Psoas muscle (tissue), 7 donors: ENCODE measurements at regions not wholly inside any gene's neighbourhood (a gene's known extent, or its start where the extent isn't known, plus 50 kb on each side); places are given as distances from the start of the nearest gene placed in this dataset.
A peak's percentile ranks its signal among the peaks of the same experiment; 100 is the strongest.

Experiments
- ATAC-seq, 4 donors: fragments of 200-7000 bp; cut with Tn5 transposase; one replicate each; pipeline ENCODE4 v1.9.1; 2020; ENCODE audit warnings: moderate library complexity in 3 of 4, mild to moderate bottlenecking in 2 of 4
- DNase-seq, 2 donors: peaks; one replicate each; pipeline ENCODE4 v3.0.0-alpha.2; 2020
- H3K27ac ChIP-seq: fragments of 200-600 bp; one replicate; pipeline ENCODE4 v1.8.0; 2022
- H3K27me3 ChIP-seq, 3 donors: fragments of 200-600 bp in 1 of 3; one replicate each; pipeline versions ENCODE4 v1.6.1 to v1.8.0; 2013 to 2022; ENCODE audit warnings: low read length in 2 of 3, mild to moderate bottlenecking in 2 of 3, moderate library complexity in 1 of 3; ENCODE audit not compliant: insufficient read depth in 3 of 3
- H3K36me3 ChIP-seq, 2 donors: fragments of 200-600 bp in 1 of 2; one replicate each; pipeline versions ENCODE4 v1.6.1 to v1.8.0; 2013 to 2022; ENCODE audit warnings: low read depth in 1 of 2, mild to moderate bottlenecking in 1 of 2, moderate library complexity in 1 of 2; ENCODE audit not compliant: insufficient read depth in 1 of 2
- H3K4me1 ChIP-seq: fragments of 200-600 bp; one replicate; pipeline ENCODE4 v1.8.0; 2022
- H3K4me3 ChIP-seq: fragments of 200-600 bp; one replicate; pipeline ENCODE4 v1.8.0; 2022; ENCODE audit warnings: mild to moderate bottlenecking
- H3K9me3 ChIP-seq: fragments of 200-600 bp; one replicate; pipeline ENCODE4 v1.8.0; 2022
- WGBS, 3 donors: extraction: QIAGEN DNeasy Blood & Tissue Kit; methylation state at CpG; one replicate each; pipeline versions ENCODE4 v1.1.6 to v1.1.7; 2013; 5-methylcytosine and 5-hydroxymethylcytosine counted together
- intact Hi-C, 2 donors: fragments of 100-400 bp; cut with DNase I; formaldehyde crosslinking; loops; one replicate each; pipeline versions ENCODE4 v1.11.0 to v1.14.2; 2022
- TF ChIP-seq, protein P1 (sequence below): fragments of 200-600 bp; IDR thresholded peaks from one replicate; pipeline ENCODE4 v1.8.0; 2022; ENCODE audit warnings: antibody characterized with exemption
- donor health status: healthy with polysubstance abuse.
- donor health status: DM: no; HTN: no; CAD: no; lungs with moderate emphysema.
- donor health status: Bipolar disorder and iron deficiency.
- donor health status: healthy.
- donor health status: DM: yes; HTN: yes; CAD: no.
- donor health status: DM: no; HTN: no; CAD: no.
- donor health status: DM: yes; HTN: yes; CAD: no.

DNA sequence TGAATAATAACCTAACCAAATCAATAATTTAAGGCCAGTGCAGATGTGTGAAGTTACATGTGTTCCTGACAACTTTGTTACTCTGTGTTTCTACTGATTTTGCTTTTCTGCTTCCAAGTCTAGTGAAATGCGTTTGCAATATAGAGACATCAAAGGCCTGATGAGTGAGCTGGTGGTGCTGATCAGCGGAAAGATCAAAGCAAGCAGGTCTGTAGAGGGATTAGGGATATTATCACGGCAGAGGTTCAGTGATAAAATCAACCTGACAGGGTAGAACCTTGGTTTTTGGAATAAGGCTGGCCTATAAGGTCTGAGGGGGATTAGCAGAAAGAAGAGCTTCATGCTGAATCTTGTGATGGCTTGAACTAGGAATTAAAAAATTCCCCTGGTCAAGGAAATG lies 111.7 kb downstream of the EDEM1 start:
- 25 to 33% (median 26%) methylated on average over 3 of the region's 3 CpGs for WGBS, 3 donors
- no peaks in the 10 kb centered on the region for H3K9me3 ChIP-seq

DNA sequence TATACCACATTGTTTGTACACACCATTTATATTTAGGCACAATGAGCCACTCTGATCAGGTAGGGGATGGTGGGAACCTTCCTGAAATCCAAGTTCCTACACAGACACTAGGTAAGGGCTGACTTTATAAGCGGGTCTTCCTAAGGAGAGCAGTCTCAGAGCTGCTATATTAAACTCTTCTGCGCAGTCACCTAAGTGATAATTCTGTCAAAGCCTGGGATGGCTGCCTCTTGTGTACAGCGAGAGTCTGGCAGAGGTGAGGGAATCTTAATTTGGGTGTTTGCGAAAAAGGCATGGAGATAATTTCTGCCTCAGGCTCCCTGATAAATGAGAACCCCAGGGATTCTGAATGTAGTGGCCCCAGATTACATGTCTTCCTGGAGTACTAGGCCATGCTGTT lies 113.1 kb downstream of the EDEM1 start:
- H3K4me1 ChIP-seq: no peaks in the 10 kb centered on the region
- WGBS, 3 donors: 91 to 93% (median 93%) methylated on average over 4 of the region's 4 CpGs
- DNase-seq (no peak), ATAC-seq (no peak)
- H3K9me3 ChIP-seq: no peaks in the 10 kb centered on the region
- no peaks in the 10 kb centered on the region for H3K36me3 ChIP-seq
- TF ChIP-seq, protein P1, sequence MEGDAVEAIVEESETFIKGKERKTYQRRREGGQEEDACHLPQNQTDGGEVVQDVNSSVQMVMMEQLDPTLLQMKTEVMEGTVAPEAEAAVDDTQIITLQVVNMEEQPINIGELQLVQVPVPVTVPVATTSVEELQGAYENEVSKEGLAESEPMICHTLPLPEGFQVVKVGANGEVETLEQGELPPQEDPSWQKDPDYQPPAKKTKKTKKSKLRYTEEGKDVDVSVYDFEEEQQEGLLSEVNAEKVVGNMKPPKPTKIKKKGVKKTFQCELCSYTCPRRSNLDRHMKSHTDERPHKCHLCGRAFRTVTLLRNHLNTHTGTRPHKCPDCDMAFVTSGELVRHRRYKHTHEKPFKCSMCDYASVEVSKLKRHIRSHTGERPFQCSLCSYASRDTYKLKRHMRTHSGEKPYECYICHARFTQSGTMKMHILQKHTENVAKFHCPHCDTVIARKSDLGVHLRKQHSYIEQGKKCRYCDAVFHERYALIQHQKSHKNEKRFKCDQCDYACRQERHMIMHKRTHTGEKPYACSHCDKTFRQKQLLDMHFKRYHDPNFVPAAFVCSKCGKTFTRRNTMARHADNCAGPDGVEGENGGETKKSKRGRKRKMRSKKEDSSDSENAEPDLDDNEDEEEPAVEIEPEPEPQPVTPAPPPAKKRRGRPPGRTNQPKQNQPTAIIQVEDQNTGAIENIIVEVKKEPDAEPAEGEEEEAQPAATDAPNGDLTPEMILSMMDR: no peak
- no peaks in the 10 kb centered on the region for H3K27me3 ChIP-seq
- intact Hi-C loops: no loop called here
- H3K4me3 ChIP-seq: no peak overlapping the region
- H3K27ac ChIP-seq: no peak overlapping the region

More for the DNA sequence above, 111.7 kb downstream of the EDEM1 start:
- no peak overlapping the region for H3K4me3 ChIP-seq
- TF ChIP-seq, protein P1: no peak
- DNase-seq (no peak), ATAC-seq (no peak)
- H3K36me3 ChIP-seq: no peaks in the 10 kb centered on the region
- no peaks in the 10 kb centered on the region for H3K4me1 ChIP-seq
- peaks cover 0 to 2% (median 0%) of the 10 kb centered on the region in 3 donors for H3K27me3 ChIP-seq
- no peak overlapping the region for H3K27ac ChIP-seq
- intact Hi-C loops: no loop called here

GRCh38 chr3:5301651-5302297 lies 114.3 kb downstream of the EDEM1 start:
- H3K9me3 ChIP-seq: no peaks in the 10 kb centered on the region
- no peak overlapping the region for H3K27ac ChIP-seq
- no peak overlapping the region for H3K4me3 ChIP-seq
- DNase-seq (no peak), ATAC-seq (peak; percentile 58 to 75 (median 68))
- WGBS, 3 donors: 41 to 52% (median 49%) methylated on average over 7 of the region's 7 CpGs
- TF ChIP-seq, protein P1: no peak
- H3K36me3 ChIP-seq: no peaks in the 10 kb centered on the region
- no peaks in the 10 kb centered on the region for H3K27me3 ChIP-seq
- H3K4me1 ChIP-seq: no peaks in the 10 kb centered on the region
- intact Hi-C loops: no loop called here

DNA sequence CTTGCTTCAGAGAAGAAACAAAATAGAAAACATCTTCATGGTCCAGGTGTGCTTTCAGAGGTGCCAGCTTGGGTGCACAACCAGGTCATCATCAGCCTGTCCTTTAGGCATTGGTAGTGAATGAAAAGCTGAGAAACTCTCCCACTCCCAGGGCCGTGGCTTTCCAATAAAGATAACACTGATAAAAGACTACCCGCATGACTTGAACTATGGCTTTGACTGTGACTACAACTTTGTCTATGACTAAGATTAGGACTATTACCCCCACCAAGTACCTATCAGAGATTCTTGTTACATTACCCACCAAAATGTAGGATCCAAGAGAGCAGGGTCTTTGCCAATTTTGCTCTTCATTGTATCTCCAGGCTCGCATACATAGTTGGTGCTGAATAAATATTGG lies 115.2 kb downstream of the EDEM1 start:
- H3K27me3 ChIP-seq: no peaks in the 10 kb centered on the region
- intact Hi-C loops: no loop called here
- no peaks in the 10 kb centered on the region for H3K9me3 ChIP-seq
- no peak overlapping the region for H3K27ac ChIP-seq
- ATAC-seq (no peak), DNase-seq (no peak)
- 89 to 92% (median 90%) methylated on average over 3 of the region's 3 CpGs for WGBS, 3 donors
- no peaks in the 10 kb centered on the region for H3K4me1 ChIP-seq
- TF ChIP-seq, protein P1: no peak
- H3K4me3 ChIP-seq: no peak overlapping the region
- no peaks in the 10 kb centered on the region for H3K36me3 ChIP-seq

GRCh38 chr3:5304188-5304587 lies 116.7 kb downstream of the EDEM1 start:
- Histone ChIP-seq H3K27ac (no peak overlapping the region), H3K4me3 (no peak overlapping the region), H3K27me3 (no peaks in the 10 kb centered on the region), H3K36me3 (no peaks in the 10 kb centered on the region), H3K4me1 (no peaks in the 10 kb centered on the region), H3K9me3 (no peaks in the 10 kb centered on the region)
- intact Hi-C loops: no loop called here
- DNase-seq (no peak), ATAC-seq (no peak)
- TF ChIP-seq, protein P1: no peak
- 67 to 71% (median 67%) methylated on average over 1 of the region's 1 CpG for WGBS, 3 donors
